Effector CD8-positive, alpha-beta T cell (primary cell): ENCODE measurements at regions not wholly inside any gene's neighbourhood (a gene's known extent, or its start where the extent isn't known, plus 50 kb on each side); places are given as distances from the start of the nearest gene placed in this dataset.

Source experiments
- DNase-seq: peaks from one replicate; lab custom pipeline; 2025; lab: John Stamatoyannopoulos, UW

DNA sequence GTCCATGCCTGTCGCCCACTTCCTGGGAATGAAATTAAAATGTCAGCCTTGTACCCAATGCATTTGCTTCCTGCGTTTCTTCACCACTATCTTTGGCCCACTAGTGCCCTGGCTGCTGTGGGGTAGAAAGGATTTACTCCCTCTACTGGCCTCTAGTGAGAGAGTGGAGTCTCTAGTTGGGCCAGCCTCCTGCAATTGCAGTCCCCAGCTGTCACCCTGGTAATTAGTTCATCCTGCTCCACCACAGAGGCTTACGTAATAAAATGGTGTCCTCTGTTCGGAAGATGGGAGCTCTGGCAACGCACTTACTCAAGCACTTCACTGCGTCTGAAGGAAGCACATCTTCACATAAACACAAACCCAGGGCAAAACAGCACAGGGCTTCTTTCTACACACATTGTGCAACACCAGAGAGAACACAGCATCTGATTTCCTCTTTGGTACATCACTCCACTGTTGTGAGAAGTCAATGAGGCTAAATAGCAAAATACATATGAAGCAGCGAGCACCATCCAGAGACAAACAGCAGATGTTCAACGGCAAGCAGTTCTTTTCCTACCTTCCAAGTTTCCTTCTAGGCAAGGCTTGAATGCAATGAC, 274.6 kb downstream of the LRATD1 start:
- no peak for DNase-seq

DNA sequence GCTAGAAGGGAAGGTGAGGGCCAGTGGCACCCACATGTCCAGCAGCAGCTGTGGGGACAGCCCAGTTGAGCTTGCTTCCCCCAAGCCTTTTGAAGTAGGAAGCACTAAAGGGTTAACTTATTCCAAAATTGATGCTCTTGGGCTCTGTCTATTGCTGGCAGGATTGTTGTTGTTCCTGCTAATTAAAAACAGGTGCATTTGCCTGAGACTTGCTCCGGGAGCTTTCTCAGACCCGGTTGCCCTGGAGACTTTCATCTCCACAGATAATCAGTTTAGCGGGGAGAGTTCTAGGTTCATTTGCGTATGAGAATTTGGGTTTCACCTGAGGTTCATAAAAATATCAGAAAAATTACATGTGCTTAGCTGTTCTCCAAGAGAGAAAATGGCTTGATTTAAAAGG, 277.3 kb downstream of the LRATD1 start:
- no peak for DNase-seq

DNA sequence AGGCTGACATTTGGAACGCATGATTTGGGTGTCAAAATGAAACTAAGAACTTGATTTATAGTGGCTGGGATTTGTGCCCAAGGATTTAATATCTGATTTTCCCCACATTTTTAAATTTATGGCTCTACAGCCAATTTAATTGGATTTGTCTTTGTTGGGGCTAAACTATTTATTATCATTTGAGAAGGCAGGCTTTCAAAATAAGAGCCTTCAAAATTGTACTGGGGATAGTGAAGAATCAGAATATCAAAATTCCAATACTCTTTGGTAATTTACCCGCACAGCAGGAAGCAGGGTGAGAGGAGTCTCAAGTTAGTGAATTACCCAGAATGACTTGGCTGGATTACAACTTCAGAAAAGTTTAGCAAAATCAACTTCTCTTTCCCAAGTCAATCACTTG, 278.1 kb downstream of the LRATD1 start:
- no peak for DNase-seq

DNA sequence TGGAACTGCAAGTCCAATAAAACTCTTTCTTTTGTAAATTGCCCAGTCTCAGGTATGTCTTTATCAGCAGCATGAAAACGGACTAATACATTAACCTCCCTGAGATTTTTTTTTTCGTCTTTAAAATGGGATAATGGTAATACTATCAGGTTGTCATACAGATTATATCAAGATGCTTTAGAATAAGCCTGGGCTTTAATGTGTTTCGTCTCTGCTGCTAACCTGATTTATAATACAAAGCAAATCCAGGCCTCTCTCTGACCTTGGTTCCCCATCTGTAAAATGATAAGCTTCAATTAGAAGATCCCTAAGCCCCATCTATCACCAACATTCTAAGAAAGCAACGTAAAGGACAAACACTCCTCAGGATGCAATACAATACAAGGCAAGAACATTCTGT, 283.5 kb downstream of the LRATD1 start:
- no peak for DNase-seq

DNA sequence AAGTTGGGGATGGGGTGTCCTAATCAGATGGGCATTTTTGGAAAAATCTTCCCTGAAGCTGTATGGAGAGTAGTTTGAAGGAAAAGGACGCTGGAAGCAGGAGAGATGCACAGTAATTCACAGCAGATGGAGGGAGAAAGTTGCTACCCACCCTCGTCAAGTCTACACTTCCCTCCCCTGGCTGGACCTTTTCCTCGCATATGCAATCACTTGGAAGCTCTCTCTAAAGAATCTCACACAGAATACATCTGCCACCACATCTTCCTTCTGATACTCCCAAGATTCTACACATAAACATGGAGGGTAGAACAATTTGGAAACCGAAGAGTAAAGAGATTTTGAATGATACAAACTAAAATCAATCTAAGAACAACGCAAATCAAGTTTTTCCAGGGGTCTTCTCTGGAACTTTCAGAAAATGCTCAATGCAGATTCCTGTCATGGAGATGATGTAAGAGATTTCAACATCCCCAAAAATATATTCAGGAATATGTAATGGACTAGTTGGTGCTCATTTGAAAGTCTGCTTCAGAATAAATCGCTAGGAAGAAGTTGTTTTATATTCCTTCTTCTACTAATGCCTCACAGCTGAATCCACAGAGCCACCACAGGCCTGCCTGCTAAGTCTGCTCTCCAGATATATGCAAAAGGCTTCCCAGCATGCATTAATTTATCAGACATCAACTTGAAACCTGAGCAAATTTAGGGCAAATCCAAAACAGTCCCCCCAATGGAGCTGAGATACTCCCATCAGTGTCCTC, 291.5 kb downstream of the LRATD1 start:
- no peak for DNase-seq

DNA sequence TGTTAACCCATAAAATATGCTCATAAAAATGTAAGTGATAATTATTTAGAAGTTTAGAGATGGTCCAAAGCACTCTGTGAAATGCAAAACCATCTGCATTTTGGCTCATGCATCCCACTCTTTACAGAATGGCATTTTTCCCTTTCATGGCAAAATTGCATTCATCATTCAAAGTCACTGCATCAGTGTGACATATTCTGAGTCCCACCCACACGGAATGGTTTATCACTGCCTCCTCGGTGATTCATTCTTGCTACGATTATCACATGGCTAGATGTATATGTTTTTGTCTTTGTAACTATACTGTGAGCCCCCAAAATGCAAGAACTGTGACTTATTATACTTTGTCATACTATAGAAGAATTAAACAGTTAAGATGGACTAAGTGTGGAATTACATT, 293.0 kb downstream of the LRATD1 start:
- DNase-seq = no peak

- no peak for DNase-seq
Observed at GRCh38 chr2:14927021-14927564, 294.6 kb downstream of the LRATD1 start.

- no peak for DNase-seq
Observed at GRCh38 chr2:14928056-14928455, 295.5 kb downstream of the LRATD1 start.

DNA sequence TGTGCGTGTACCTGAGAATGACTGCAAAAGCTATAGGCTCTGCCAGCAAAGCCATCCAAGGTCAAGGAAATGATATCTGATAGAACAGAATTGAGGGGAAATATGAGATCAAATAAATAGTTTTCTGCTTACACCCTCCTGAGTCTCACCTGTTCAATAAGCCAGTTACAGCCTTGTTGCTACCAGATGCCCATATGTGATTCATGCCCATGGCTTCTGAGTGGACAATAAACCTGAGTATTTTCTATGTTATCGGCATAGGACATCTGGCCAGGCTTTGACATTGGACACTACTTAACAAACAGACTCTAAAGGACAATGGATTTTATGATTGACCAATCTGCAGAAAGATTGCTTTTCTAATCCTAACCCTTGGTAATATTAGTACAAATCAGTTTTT, 297.9 kb downstream of the LRATD1 start:
- DNase-seq = no peak

DNA sequence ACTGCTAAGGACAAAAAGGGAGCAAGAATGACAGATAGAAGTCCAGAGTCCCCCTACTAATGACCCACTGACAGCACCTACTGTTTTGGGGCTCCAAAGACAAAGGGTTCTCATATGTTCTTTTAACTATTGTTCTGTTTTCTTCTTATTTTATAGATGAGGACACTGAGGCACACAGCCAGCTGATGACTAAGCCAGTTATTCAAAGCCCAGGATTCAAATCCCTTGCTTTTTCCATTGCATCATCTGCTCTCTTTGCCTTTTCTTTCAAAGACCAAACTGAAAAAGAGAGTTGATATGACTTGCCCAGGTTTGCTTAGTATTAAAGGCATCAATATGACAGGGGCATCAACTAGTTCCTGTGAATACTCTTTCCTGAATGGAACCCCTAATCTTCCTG, 299.8 kb downstream of the LRATD1 start:
- no peak for DNase-seq

DNA sequence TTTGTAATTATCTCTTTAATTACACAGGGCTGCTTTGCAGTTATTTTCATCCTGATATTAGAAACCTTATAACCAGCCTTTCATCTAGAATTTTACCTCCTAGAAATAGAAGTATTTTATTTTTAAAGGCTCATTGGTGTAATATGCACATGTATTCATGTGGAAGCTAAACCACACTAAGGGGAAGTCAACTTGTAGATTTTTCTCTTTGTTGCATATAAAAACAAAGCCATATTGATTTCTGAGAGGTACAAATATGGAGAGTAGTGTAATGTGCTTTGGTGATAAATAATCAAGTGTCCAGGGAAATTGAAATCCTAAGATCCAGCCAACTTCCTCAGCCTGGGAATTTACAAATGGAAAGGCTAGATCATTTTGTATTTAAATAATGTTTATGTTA, 301.2 kb downstream of the LRATD1 start:
- DNase-seq = no peak

DNA sequence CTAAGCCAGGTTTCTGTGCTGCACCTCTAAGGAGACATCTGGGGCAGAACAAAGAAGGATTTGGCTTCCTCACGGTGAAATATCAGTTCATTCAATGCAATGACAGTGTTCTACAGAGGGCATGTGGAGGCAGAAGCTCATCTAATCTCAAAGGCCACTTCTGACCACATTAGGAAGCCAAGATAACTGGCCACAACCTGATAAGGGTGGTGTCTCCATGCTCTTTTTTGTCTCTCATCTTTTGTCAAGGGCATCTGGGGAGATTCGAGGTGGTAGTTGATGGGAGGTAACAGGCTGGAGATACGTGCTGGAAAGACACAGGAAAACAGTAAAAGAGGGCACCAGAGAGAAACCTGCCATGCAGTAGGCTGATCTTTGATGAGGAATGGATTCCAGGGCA, 303.9 kb downstream of the LRATD1 start:
- DNase-seq = no peak

GRCh38 chr2:14937336-14937735, 304.8 kb downstream of the LRATD1 start:
- DNase-seq = no peak

GRCh38 chr2:14941151-14941631, 308.7 kb downstream of the LRATD1 start:
- DNase-seq = no peak

DNA sequence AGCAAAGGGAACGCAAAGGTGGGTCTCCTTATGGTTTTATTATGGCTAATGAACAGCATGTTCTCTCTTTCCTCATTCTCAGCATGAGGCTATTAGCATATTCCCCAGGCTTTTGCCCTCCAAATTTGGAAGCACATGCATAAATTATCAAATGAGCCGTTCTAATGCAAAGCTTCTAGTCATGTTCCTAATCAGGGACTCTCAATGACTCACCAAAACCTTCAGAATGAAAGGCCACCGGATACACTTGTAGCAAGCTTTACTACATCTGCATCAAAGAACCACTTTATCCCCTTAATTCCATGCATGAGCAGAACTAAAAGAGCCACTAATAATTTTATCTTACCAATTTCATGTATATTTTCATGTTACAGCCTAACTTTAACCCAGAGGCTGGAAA, 310.5 kb downstream of the LRATD1 start:
- DNase-seq = no peak

DNA sequence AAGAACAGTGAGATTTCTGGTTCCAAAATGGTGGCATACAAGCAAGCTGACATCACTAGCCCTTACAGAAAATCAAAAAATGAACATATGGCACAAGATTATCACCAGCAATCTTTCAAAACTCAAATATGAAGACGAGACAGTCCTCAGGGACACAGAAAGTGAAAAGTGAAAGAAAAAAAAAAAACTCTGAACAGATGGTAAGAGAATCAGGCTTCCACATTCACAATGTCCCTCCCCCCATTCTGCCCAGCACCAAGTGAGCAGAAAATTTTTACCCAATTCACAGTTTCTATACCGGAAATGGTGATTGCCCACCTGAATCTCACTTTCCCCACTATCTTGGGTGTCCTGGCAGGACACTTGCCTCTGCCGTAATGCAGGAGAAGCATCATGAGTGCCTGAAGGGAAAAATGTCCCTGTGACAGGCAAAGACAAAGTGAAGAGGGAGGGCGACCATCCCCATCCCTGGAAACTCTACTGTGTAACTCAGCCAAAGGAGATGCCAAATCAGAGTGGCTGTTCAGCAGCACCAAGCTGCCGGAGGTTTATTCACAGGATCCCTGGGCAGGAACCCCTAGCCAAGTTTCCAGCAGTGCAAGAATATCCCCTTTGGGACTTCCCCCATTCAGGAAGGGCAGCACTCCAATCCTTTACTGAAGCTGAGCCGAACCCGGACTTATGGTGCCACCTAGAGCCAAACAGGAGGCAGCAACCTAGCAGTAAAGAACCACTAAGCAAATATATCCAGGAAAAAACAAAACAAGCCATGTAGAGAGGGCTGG, 312.2 kb downstream of the LRATD1 start:
- DNase-seq = no peak

GRCh38 chr2:14951569-14952285, 319.2 kb downstream of the LRATD1 start:
- DNase-seq = no peak

DNA sequence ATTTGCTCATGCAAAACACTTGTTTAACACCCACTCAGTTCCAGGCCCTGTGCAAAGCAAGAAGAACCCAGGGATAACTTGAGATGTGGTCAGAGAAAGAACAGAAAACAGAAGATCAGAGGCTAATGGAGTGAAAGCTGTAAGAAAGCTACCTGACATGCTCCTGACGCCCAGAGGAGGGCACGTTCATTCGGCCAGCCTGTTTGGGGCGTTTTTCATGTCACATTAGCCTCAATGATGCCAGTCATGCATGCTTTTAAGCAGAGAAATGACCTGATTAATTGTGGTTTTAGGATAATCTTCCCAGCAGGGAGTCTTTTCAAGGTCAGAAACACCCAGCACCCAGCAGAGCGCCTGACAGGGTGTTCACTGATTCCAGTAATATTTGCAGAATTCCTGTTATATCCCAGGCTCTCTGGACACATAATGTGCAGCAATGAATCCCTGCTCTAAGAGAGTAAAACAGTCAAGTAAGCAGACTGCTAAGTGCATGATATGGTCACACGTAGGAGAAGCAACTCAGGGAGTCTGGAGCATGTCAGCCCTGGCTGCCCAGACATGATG, 320.0 kb downstream of the LRATD1 start:
- DNase-seq = no peak

- no peak for DNase-seq
Observed at GRCh38 chr2:14960686-14961324, 328.3 kb downstream of the LRATD1 start.

DNA sequence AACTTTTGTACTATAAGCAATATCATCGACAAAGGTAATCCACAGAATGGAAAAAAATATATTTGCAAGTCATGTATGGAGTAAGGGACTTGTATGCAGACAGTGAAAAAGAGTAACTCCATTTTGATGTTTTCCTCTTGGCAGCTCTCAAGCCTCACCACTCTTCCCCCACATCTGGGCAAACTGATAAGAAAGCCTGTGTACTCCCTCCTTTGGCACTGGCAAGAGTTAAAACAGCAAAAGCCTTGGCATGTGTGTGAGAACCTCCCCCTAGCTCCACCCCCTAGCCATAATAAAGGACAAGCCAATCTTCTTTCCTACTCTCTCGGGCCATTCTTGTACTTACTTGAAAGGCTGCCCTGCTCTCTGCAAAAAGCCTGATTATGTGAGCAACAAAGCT, 335.2 kb downstream of the LRATD1 start:
- no peak for DNase-seq

DNA sequence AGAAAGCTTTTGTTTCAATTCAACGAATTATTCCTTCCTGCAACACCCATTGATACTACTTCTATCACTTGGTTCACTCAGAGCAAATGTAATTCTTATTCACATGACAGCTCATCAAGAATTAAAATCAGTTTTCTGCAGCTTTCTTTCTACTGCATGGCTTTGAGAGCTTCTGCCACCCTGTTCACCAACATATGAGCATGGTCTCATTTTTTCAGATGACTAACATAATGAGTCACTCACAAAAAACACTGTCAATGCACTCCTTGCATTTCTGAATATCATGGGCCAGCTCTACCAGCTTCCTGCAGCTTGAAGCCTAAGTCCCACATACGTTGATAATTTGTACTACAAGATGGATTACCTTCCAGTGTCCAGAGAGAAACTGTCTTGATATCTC, 342.9 kb downstream of the LRATD1 start:
- DNase-seq = no peak
